Trophoblast cell (in vitro differentiated cells and primary cell): ENCODE measurements at regions not wholly inside any gene's neighbourhood (a gene's known extent, or its start where the extent isn't known, plus 50 kb on each side); places are given as distances from the start of the nearest gene placed in this dataset.
A peak's percentile ranks its signal among the peaks of the same experiment; 100 is the strongest.

Experiments used
- DNase-seq, 2 donors: peaks; one replicate each; pipeline ENCODE4 v3.0.0-alpha.2; 2016
- H2AFZ ChIP-seq: 2 replicates; pipeline ENCODE4 v1.6.1; 2013; ENCODE audit warnings: low read length, moderate library complexity, mild to moderate bottlenecking; ENCODE audit not compliant: insufficient read depth, poor library complexity
- H2AK5ac ChIP-seq: 2 replicates; pipeline ENCODE4 v1.6.1; 2013; ENCODE audit warnings: mild to moderate bottlenecking, low read length
- H2BK120ac ChIP-seq: 2 replicates; pipeline ENCODE4 v1.6.1; 2013; ENCODE audit warnings: low read length, mild to moderate bottlenecking, moderate library complexity; ENCODE audit not compliant: insufficient read depth, poor library complexity
- H2BK12ac ChIP-seq: 2 replicates; pipeline ENCODE4 v1.6.1; 2013; ENCODE audit warnings: mild to moderate bottlenecking, low read length, moderate library complexity
- H2BK5ac ChIP-seq: 2 replicates; pipeline ENCODE4 v1.6.1; 2013; ENCODE audit warnings: low read length, low read depth, moderate library complexity, mild to moderate bottlenecking; ENCODE audit not compliant: poor library complexity
- H3K14ac ChIP-seq: 2 replicates; pipeline ENCODE4 v1.6.1; 2013; ENCODE audit warnings: mild to moderate bottlenecking, low read length
- H3K18ac ChIP-seq: 2 replicates; pipeline ENCODE4 v1.6.1; 2013; ENCODE audit warnings: mild to moderate bottlenecking, low read length
- H3K23ac ChIP-seq: 2 replicates; pipeline ENCODE4 v1.6.1; 2013; ENCODE audit warnings: low read length
- H3K27ac ChIP-seq: 2 replicates; pipeline ENCODE4 v1.5.1; 2013; ENCODE audit warnings: low read depth, mild to moderate bottlenecking, inconsistent platforms, low read length, moderate library complexity
- H3K27me3 ChIP-seq: 2 replicates; pipeline ENCODE4 v1.6.1; 2013; ENCODE audit warnings: inconsistent platforms, mild to moderate bottlenecking, low read length, moderate library complexity; ENCODE audit not compliant: insufficient read depth
- H3K36me3 ChIP-seq, 2 experiments: 1 replicate in 1 of 2; 2 replicates in 1 of 2; pipeline ENCODE4 v1.6.1; 2013; ENCODE audit warnings: low read length in 2 of 2, mild to moderate bottlenecking in 2 of 2, moderate library complexity in 1 of 2; ENCODE audit not compliant: insufficient read depth in 2 of 2, control insufficient read depth in 1 of 2
- H3K4ac ChIP-seq: 2 replicates; pipeline ENCODE4 v1.6.1; 2013; ENCODE audit warnings: low read depth, mild to moderate bottlenecking, low read length, moderate library complexity
- H3K4me1 ChIP-seq, 2 experiments: 1 replicate in 1 of 2; 2 replicates in 1 of 2; pipeline ENCODE4 v1.6.1; 2013; ENCODE audit warnings: low read length in 2 of 2, mild to moderate bottlenecking in 2 of 2, moderate library complexity in 1 of 2; ENCODE audit not compliant: insufficient read depth in 2 of 2, control insufficient read depth in 1 of 2
- H3K4me2 ChIP-seq: 2 replicates; pipeline ENCODE4 v1.6.1; 2013; ENCODE audit warnings: inconsistent platforms, mild to moderate bottlenecking, low read length, moderate library complexity
- H3K4me3 ChIP-seq: 2 replicates; pipeline ENCODE4 v1.5.1; 2013; ENCODE audit warnings: mild to moderate bottlenecking, low read depth, low read length, inconsistent platforms
- H3K79me1 ChIP-seq: one replicate; pipeline ENCODE4 v1.6.1; 2013; ENCODE audit warnings: low read length
- H3K79me2 ChIP-seq: 2 replicates; pipeline ENCODE4 v1.6.1; 2013; ENCODE audit warnings: low read length, mild to moderate bottlenecking; ENCODE audit not compliant: control insufficient read depth, insufficient read depth, poor library complexity
- H3K9ac ChIP-seq: 2 replicates; pipeline ENCODE4 v1.6.1; 2013; ENCODE audit warnings: mild to moderate bottlenecking, low read length
- H3K9me3 ChIP-seq: 2 replicates; pipeline ENCODE4 v1.6.1; 2013; ENCODE audit warnings: low read depth, mild to moderate bottlenecking, control low read depth, inconsistent platforms, low read length; ENCODE audit not compliant: insufficient read depth
- H4K12ac ChIP-seq: 2 replicates; pipeline ENCODE4 v1.6.1; 2013; ENCODE audit warnings: low read depth, mild to moderate bottlenecking, low read length, moderate library complexity
- H4K8ac ChIP-seq: 2 replicates; pipeline ENCODE4 v1.6.1; 2013; ENCODE audit warnings: low read depth, mild to moderate bottlenecking, low read length, moderate library complexity
- H4K91ac ChIP-seq: one replicate; pipeline ENCODE4 v1.6.1; 2013; ENCODE audit warnings: low read depth, mild to moderate bottlenecking, low read length, moderate library complexity
- WGBS: extraction: QIAGEN DNeasy Blood & Tissue Kit; methylation state at CpG from one replicate; pipeline ENCODE4 v1.1.7; 2013; ENCODE audit warnings: missing lambda C conversion rate; ENCODE audit not compliant: insufficient read length, insufficient coverage; ENCODE audit errors: extremely low coverage; 5-methylcytosine and 5-hydroxymethylcytosine counted together

DNA sequence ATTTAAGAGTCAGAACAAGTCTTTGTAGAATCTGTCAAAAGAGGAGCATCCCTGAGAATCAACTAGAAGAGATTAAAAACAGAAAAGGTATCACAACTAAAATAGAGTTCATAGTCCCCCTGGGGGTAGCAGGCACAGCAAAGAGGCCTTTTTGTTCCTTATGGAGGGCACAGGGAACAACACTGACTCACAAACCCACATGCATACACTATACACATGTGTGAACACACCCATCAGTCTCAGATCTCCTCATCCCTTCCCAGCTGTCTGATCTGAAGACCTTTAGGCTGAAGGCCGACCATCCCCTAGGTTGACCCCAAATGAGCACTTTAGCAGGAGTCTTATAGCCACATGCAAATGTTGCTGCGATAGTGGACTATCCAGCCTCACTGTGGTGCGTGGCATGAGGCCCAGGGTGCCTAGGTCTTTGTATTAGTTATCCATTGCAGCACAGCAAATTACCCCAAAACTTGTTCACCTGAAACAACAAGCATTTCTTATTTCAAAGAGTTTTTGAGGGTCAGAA, 236.7 kb upstream of the EGLN3 start:
- Histone ChIP-seq H3K36me3 (no peaks in the 10 kb centered on the region), H3K4ac (no peak overlapping the region), H4K12ac (no peak overlapping the region), H3K27ac (no peak overlapping the region), H2BK12ac (no peak overlapping the region), H3K4me3 (peak overlapping the region; percentile 48), H3K14ac (no peak overlapping the region), H3K18ac (no peak overlapping the region), H2AK5ac (no peak overlapping the region), H2BK5ac (no peak overlapping the region), H2BK120ac (no peak overlapping the region), H3K4me1 (no peaks in the 10 kb centered on the region), H4K8ac (no peak overlapping the region), H3K9ac (no peak overlapping the region), H3K79me2 (no peaks in the 10 kb centered on the region), H4K91ac (no peak overlapping the region), H3K27me3 (no peaks in the 10 kb centered on the region), H3K4me2 (no peak overlapping the region), H3K79me1 (no peaks in the 10 kb centered on the region), H3K9me3 (no peaks in the 10 kb centered on the region), H2AFZ (no peak overlapping the region), H3K23ac (no peak overlapping the region)
- WGBS = no CpG with 5 or more reads among the region's 3 CpGs
- no peak for DNase-seq

DNA sequence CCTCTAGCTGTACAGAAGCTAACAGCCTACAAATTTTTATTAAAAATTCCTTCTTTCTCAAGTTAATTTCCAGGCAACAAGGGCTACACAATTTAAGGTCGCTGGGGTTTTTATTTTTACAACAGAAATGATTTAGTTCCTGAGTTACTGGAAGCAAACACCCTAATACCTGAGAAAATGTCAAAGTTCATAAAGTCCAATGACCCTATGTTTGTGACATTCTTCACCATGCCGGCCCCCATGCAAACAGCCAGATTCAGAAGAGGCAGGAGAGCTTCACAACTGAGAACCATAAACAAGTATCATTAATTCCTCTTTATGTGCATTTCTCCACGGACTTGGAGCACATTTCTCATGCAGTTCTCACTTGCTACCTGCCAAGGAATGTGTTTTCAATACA, 236.2 kb upstream of the EGLN3 start:
- Histone ChIP-seq H3K79me1 (no peaks in the 10 kb centered on the region), H2BK5ac (no peak overlapping the region), H2BK120ac (no peak overlapping the region), H4K91ac (no peak overlapping the region), H3K4me1 (no peaks in the 10 kb centered on the region), H3K79me2 (no peaks in the 10 kb centered on the region), H2AFZ (no peak overlapping the region), H3K9ac (no peak overlapping the region), H3K14ac (no peak overlapping the region), H3K27me3 (no peaks in the 10 kb centered on the region), H2AK5ac (no peak overlapping the region), H3K4me2 (no peak overlapping the region), H3K18ac (no peak overlapping the region), H3K9me3 (no peaks in the 10 kb centered on the region), H3K23ac (no peak overlapping the region), H3K4me3 (no peak overlapping the region), H4K12ac (no peak overlapping the region), H3K27ac (no peak overlapping the region), H2BK12ac (no peak overlapping the region), H3K36me3 (no peaks in the 10 kb centered on the region), H4K8ac (no peak overlapping the region), H3K4ac (no peak overlapping the region)
- WGBS = no CpG with 5 or more reads among the region's 3 CpGs
- DNase-seq = no peak

DNA sequence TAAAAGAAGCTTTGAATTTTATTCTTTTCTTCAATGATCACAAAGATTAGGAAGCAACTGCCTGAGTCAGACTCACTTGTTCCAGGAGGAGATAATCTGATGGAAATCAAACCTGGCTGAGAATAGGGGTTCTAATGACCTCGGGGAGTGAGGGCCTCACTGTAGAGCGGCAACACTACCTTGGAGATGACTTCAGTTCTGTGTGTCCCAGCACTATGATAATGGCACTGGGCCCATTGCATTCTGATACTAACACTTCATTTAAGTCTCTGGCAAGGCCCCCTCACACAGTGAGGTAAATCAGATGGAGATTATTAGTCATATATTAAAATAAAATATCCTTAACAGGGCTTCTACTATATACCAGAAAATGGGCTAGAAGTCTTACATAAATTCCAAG, 233.3 kb upstream of the EGLN3 start:
- Histone ChIP-seq H3K27me3 (no peaks in the 10 kb centered on the region), H3K79me2 (no peaks in the 10 kb centered on the region), H3K4ac (no peak overlapping the region), H4K91ac (no peak overlapping the region), H2AK5ac (no peak overlapping the region), H4K12ac (no peak overlapping the region), H3K18ac (no peak overlapping the region), H3K14ac (no peak overlapping the region), H3K4me2 (no peak overlapping the region), H3K79me1 (no peaks in the 10 kb centered on the region), H2AFZ (no peak overlapping the region), H2BK120ac (no peak overlapping the region), H3K23ac (no peak overlapping the region), H3K36me3 (no peaks in the 10 kb centered on the region), H3K9me3 (no peaks in the 10 kb centered on the region), H3K4me3 (no peak overlapping the region), H3K9ac (no peak overlapping the region), H4K8ac (no peak overlapping the region), H2BK12ac (no peak overlapping the region), H3K27ac (no peak overlapping the region), H3K4me1 (peaks cover 2 to 4% of the 10 kb centered on the region in 2 experiments), H2BK5ac (no peak overlapping the region)
- no peak for DNase-seq
- WGBS = no CpG with 5 or more reads among the region's 2 CpGs

DNA sequence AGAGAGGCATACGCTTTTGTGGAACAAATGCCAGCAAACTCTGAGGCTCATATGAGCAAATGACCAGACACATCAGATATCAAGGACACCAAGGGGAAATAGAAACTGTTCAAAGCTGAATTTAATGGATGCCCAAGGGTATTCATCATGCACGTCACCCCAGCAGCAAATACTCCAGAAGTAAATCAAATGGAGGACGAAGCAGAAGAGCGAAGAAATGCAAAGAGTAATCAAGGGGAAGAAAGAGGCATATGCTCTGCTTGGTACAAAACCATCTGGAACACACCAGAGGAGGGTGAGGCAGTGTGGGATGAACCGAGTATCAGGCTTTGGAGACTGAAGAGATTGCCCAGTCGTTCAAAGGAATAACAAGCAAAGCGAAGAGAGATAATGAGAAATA, 232.6 kb upstream of the EGLN3 start:
- no peak overlapping the region for H3K23ac ChIP-seq
- no peak overlapping the region for H4K91ac ChIP-seq
- H3K9ac ChIP-seq = no peak overlapping the region
- H3K4me2 ChIP-seq = no peak overlapping the region
- H3K79me1 ChIP-seq = no peaks in the 10 kb centered on the region
- H4K8ac ChIP-seq = no peak overlapping the region
- H2BK120ac ChIP-seq = no peak overlapping the region
- no peaks in the 10 kb centered on the region for H3K79me2 ChIP-seq
- H3K4me1 ChIP-seq = peaks cover 2 to 4% of the 10 kb centered on the region in 2 experiments
- H3K27ac ChIP-seq = no peak overlapping the region
- no peak overlapping the region for H3K4ac ChIP-seq
- no peak overlapping the region for H2AK5ac ChIP-seq
- no peak overlapping the region for H2BK5ac ChIP-seq
- no peaks in the 10 kb centered on the region for H3K36me3 ChIP-seq
- no peak overlapping the region for H2BK12ac ChIP-seq
- no peak overlapping the region for H3K14ac ChIP-seq
- H4K12ac ChIP-seq = no peak overlapping the region
- H3K9me3 ChIP-seq = no peaks in the 10 kb centered on the region
- H3K27me3 ChIP-seq = no peaks in the 10 kb centered on the region
- DNase-seq = no peak
- H3K18ac ChIP-seq = no peak overlapping the region
- no CpG with 5 or more reads among the region's 7 CpGs for WGBS
- H3K4me3 ChIP-seq = no peak overlapping the region
- no peak overlapping the region for H2AFZ ChIP-seq
